ENCODE measurements at regions not wholly inside any gene's neighbourhood (a gene's known extent, or its start where the extent isn't known, plus 50 kb on each side); places are given as distances from the start of the nearest gene placed in this dataset.

DNA sequence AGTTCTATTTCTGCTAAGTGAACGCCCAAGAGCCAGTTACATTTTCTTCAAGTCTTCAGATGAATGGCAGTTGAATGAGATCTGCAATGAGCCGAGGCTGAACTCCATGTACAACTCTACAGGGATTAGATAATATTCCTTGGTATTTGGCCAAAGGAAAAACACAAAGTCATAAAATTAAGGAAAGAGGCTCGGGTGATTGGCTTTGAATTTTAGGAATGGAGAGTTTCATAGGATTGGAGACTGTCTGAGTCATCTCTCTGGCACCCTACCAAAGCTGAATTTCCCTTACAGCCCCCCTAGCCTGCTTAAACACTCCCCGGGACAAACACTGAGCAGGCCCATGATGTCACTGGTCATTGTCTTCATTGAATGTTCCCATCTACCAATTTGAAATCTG, 188.0 kb upstream of the C1QTNF7 start:
- TF ChIP-seq, protein P1, sequence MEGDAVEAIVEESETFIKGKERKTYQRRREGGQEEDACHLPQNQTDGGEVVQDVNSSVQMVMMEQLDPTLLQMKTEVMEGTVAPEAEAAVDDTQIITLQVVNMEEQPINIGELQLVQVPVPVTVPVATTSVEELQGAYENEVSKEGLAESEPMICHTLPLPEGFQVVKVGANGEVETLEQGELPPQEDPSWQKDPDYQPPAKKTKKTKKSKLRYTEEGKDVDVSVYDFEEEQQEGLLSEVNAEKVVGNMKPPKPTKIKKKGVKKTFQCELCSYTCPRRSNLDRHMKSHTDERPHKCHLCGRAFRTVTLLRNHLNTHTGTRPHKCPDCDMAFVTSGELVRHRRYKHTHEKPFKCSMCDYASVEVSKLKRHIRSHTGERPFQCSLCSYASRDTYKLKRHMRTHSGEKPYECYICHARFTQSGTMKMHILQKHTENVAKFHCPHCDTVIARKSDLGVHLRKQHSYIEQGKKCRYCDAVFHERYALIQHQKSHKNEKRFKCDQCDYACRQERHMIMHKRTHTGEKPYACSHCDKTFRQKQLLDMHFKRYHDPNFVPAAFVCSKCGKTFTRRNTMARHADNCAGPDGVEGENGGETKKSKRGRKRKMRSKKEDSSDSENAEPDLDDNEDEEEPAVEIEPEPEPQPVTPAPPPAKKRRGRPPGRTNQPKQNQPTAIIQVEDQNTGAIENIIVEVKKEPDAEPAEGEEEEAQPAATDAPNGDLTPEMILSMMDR (IDR thresholded peaks at IDR 0.05 in 4 of 5, conservative IDR thresholded peaks at IDR 0.05 in 1 of 5) = no peak
- TF ChIP-seq POLR2A (IDR thresholded peaks at IDR 0.05) = no peak
- no peak overlapping the region for H3K4me3 ChIP-seq
- no peaks in the 10 kb centered on the region for H3K4me1 ChIP-seq
- H3K27ac ChIP-seq = peak overlapping the region in 1 of 4 donors; percentile 18
- DNase-seq (no peak), ATAC-seq (peak; percentile 58 to 66)
- intact Hi-C loops (cut with DNase I; ENCODE audit: low total_unique reads) (loop anchor here (2.0 to 10.0 kb wide), 2 partner anchors 155 to 217 kb away; no protein-coding TSS in a partner anchor), in situ Hi-C loops (cut with MboI; ENCODE audit: low sequenced_read_pairs in 4 of 4) (loop anchor here in 3 of 4 donors (5.0 to 25.0 kb wide), 3 partner anchors 215 to 422 kb away; partner anchors contain the start of gene FBXL5 (in 1 of the 3))
- H3K36me3 ChIP-seq = no peaks in the 10 kb centered on the region
- H3K9me3 ChIP-seq = no peaks in the 10 kb centered on the region
- H3K27me3 ChIP-seq = no peaks in the 10 kb centered on the region

DNA sequence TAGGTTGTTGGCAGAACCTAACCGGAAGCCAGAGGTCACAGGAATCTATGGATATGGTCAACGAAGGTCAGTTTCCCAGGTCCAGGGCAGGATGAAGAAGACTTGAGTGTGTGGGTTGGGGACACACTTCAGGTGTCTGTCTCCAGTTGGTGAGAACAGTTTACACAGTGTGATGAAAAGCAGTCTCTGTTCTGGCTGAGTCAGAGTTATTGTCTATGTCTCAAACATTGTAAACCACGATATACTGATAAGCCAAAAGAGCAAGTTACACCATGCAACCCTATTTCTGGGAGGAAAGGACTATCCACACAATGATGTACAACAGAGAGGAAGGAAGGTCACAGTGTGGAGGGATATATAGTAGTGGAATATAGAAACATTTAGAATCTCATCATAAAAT, 187.1 kb upstream of the C1QTNF7 start:
- H3K27ac ChIP-seq = peak overlapping the region in 1 of 4 donors; percentile 18

GRCh38 chr4:15242021-15242420, 185.8 kb upstream of the C1QTNF7 start:
- Histone ChIP-seq H3K4me3 (no peak overlapping the region), H3K27ac (no peak overlapping the region), H3K4me1 (no peaks in the 10 kb centered on the region), H3K9me3 (no peaks in the 10 kb centered on the region), H3K27me3 (no peaks in the 10 kb centered on the region), H3K36me3 (no peaks in the 10 kb centered on the region)
- intact Hi-C loops (cut with DNase I; ENCODE audit: low total_unique reads) = no loop called here
- DNase-seq = no peak
- TF ChIP-seq, protein P1 (IDR thresholded peaks at IDR 0.05 in 4 of 5, conservative IDR thresholded peaks at IDR 0.05 in 1 of 5) = no peak
- TF ChIP-seq POLR2A (IDR thresholded peaks at IDR 0.05) = no peak
- in situ Hi-C loops (cut with MboI; ENCODE audit: low sequenced_read_pairs in 4 of 4) = loop anchor here in 1 of 4 donors (25.0 kb wide), 1 partner anchor 420 kb away; the partner anchor contains the start of gene FBXL5
- no peak for ATAC-seq

More for the DNA sequence above, 187.1 kb upstream of the C1QTNF7 start:
- H3K27me3 ChIP-seq = no peaks in the 10 kb centered on the region
- in situ Hi-C loops (cut with MboI; ENCODE audit: low sequenced_read_pairs in 4 of 4) = loop anchor here in 1 of 4 donors (25.0 kb wide), 1 partner anchor 422 kb away; the partner anchor contains the start of gene FBXL5
- no peak for DNase-seq
- H3K9me3 ChIP-seq = no peaks in the 10 kb centered on the region
- no peak for TF ChIP-seq POLR2A (IDR thresholded peaks at IDR 0.05)
- TF ChIP-seq, protein P1 (IDR thresholded peaks at IDR 0.05 in 4 of 5, conservative IDR thresholded peaks at IDR 0.05 in 1 of 5) = no peak
- H3K4me1 ChIP-seq = no peaks in the 10 kb centered on the region
- H3K4me3 ChIP-seq = no peak overlapping the region
- ATAC-seq = no peak
- no peaks in the 10 kb centered on the region for H3K36me3 ChIP-seq
- intact Hi-C loops (cut with DNase I; ENCODE audit: low total_unique reads) = no loop called here

GRCh38 chr4:15244354-15244753, 183.5 kb upstream of the C1QTNF7 start:
- ATAC-seq = no peak
- in situ Hi-C loops (cut with MboI; ENCODE audit: low sequenced_read_pairs in 4 of 4) = loop anchor here in 1 of 4 donors (25.0 kb wide), 1 partner anchor 418 kb away; the partner anchor contains the start of gene FBXL5

More at GRCh38 chr4:15244354-15244753, 183.5 kb upstream of the C1QTNF7 start:
- H3K27me3 ChIP-seq = no peaks in the 10 kb centered on the region
- no peak overlapping the region for H3K27ac ChIP-seq
- intact Hi-C loops (cut with DNase I; ENCODE audit: low total_unique reads) = no loop called here
- no peaks in the 10 kb centered on the region for H3K9me3 ChIP-seq
- TF ChIP-seq, protein P1 (IDR thresholded peaks at IDR 0.05 in 4 of 5, conservative IDR thresholded peaks at IDR 0.05 in 1 of 5) = no peak
- TF ChIP-seq POLR2A (IDR thresholded peaks at IDR 0.05) = no peak
- no peaks in the 10 kb centered on the region for H3K36me3 ChIP-seq
- no peak overlapping the region for H3K4me3 ChIP-seq
- no peak for DNase-seq
- H3K4me1 ChIP-seq = no peaks in the 10 kb centered on the region

Measured in gastrocnemius medialis (tissue), 4 donors.